ENCODE measurements at regions not wholly inside any gene's neighbourhood (a gene's known extent, or its start where the extent isn't known, plus 50 kb on each side); places are given as distances from the start of the nearest gene placed in this dataset.

GRCh38 chr6:155510879-155511278, 55.2 kb upstream of the NOX3 start:
- DNase-seq (ENCODE audit: low spot score in 2 of 2) = no peak
- no peaks in the 10 kb centered on the region for H3K4me1 ChIP-seq
- H3K27ac ChIP-seq = no peak overlapping the region
- intact Hi-C loops (cut with DNase I; ENCODE audit: low total_unique reads) = no loop called here
- H3K9me3 ChIP-seq = no peaks in the 10 kb centered on the region
- TF ChIP-seq POLR2AphosphoS5 (IDR thresholded peaks at IDR 0.05) = no peak
- no peak for TF ChIP-seq CTCF (IDR thresholded peaks at IDR 0.05)
- TF ChIP-seq POLR2A (IDR thresholded peaks at IDR 0.05) = no peak
- H3K36me3 ChIP-seq = no peaks in the 10 kb centered on the region
- no peaks in the 10 kb centered on the region for H3K27me3 ChIP-seq
- no peak overlapping the region for H3K4me3 ChIP-seq

GRCh38 chr6:155509743-155510475, 54.3 kb upstream of the NOX3 start:
- no peaks in the 10 kb centered on the region for H3K9me3 ChIP-seq
- TF ChIP-seq POLR2A (IDR thresholded peaks at IDR 0.05) = no peak
- TF ChIP-seq POLR2AphosphoS5 (IDR thresholded peaks at IDR 0.05) = no peak
- no peak for TF ChIP-seq CTCF (IDR thresholded peaks at IDR 0.05)
- H3K36me3 ChIP-seq = no peaks in the 10 kb centered on the region
- intact Hi-C loops (cut with DNase I; ENCODE audit: low total_unique reads) = no loop called here
- no peaks in the 10 kb centered on the region for H3K27me3 ChIP-seq
- DNase-seq (ENCODE audit: low spot score in 2 of 2) = no peak
- H3K4me3 ChIP-seq = no peak overlapping the region
- H3K4me1 ChIP-seq = no peaks in the 10 kb centered on the region
- H3K27ac ChIP-seq = no peak overlapping the region

- no peak for DNase-seq (ENCODE audit: low spot score in 2 of 2)
- Histone ChIP-seq H3K27me3 (no peaks in the 10 kb centered on the region), H3K4me1 (no peaks in the 10 kb centered on the region), H3K4me3 (no peak overlapping the region), H3K27ac (no peak overlapping the region), H3K36me3 (no peaks in the 10 kb centered on the region), H3K9me3 (peaks cover 0 to 4% of the 10 kb centered on the region in 2 donors)
- intact Hi-C loops (cut with DNase I; ENCODE audit: low total_unique reads) = no loop called here
- no peak for TF ChIP-seq POLR2A (IDR thresholded peaks at IDR 0.05)
- no peak for TF ChIP-seq CTCF (IDR thresholded peaks at IDR 0.05)
- no peak for TF ChIP-seq POLR2AphosphoS5 (IDR thresholded peaks at IDR 0.05)
Measured at GRCh38 chr6:155505608-155505989, 50.0 kb upstream of the NOX3 start.

Measured in breast epithelium (tissue), 4 donors.